ENCODE measurements at regions not wholly inside any gene's neighbourhood (a gene's known extent, or its start where the extent isn't known, plus 50 kb on each side); places are given as distances from the start of the nearest gene placed in this dataset.

DNA sequence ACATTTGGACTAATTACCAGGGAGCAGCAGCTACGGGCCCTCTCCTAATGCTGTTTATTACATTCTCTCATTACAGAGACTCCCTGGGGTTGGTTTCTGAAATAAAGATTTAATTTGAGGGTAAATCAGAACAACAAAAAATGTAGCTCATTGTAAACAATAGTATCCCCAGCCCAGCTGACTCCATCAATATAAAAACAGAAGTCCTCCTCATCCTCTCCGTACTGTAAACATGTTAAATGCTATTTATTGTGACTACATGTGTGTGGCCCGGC, 670.4 kb downstream of the TOX3 start:
- H3K4me3 ChIP-seq (ENCODE audit: low read depth, low read length), result no peak overlapping the region
- TF ChIP-seq CTCF (IDR thresholded peaks at IDR 0.05; ENCODE audit: insufficient read depth, low read length), result no peak
- DNase-seq (ENCODE audit: low read depth), result no peak

- TF ChIP-seq CTCF (IDR thresholded peaks at IDR 0.05; ENCODE audit: insufficient read depth, low read length), result no peak
- H3K4me3 ChIP-seq (ENCODE audit: low read depth, low read length), result no peak overlapping the region
- DNase-seq (ENCODE audit: low read depth), result no peak
Observed at GRCh38 chr16:51875834-51876600, 670.9 kb downstream of the TOX3 start.

DNA sequence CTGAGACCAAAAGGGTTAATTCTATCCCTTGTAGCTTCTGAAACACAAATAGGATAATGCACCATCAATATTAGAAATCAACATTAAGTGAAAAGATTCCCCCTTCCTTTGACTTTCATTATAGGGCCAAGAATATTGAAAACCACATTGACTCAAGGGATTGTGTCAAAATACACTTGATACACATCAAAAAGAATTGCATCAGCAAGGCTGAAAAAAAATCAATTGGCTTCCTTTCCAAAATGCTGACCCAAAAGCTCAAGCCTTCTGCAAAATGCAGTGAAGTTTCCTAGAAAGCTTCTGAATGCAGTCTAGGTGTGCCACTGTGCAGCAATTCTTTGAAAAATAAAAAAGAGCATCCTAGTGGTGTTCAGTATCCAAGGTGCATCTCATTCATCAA, 674.4 kb downstream of the TOX3 start:
- no peak overlapping the region for H3K4me3 ChIP-seq (ENCODE audit: low read depth, low read length)
- no peak for TF ChIP-seq CTCF (IDR thresholded peaks at IDR 0.05; ENCODE audit: insufficient read depth, low read length)
- peak; percentile 27 for DNase-seq (ENCODE audit: low read depth)

DNA sequence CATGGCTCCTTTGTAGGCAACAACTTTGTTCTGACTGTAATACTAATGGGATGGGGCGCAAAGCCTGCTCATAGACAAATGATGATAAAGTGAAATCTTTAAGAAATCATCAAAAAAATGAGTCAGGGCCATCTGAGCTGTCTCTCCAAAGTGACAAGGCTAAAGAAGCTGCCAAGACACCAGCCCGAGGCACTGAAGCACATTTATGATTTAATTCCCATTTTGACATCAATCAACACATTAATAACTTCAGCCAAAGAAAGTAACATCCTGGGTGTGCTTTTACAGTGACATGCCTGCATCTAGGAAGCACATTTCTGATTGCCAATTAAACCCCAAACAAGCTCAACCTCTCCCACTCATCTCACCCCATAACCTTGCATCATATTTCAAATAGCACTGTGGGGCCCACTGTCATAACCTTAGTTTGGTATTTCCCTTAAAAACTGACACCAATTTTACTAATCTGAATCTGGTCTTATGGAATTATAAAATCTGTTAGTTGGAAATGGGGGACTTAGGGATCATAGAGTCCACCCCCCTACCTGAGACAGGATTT, 676.6 kb downstream of the TOX3 start:
- no peak overlapping the region for H3K4me3 ChIP-seq (ENCODE audit: low read depth, low read length)
- TF ChIP-seq CTCF (IDR thresholded peaks at IDR 0.05; ENCODE audit: insufficient read depth, low read length), result no peak
- DNase-seq (ENCODE audit: low read depth), result no peak

GRCh38 chr16:51869176-51869575, 677.8 kb downstream of the TOX3 start:
- no peak overlapping the region for H3K4me3 ChIP-seq (ENCODE audit: low read depth, low read length)
- TF ChIP-seq CTCF (IDR thresholded peaks at IDR 0.05; ENCODE audit: insufficient read depth, low read length), result no peak
- no peak for DNase-seq (ENCODE audit: low read depth)

DNA sequence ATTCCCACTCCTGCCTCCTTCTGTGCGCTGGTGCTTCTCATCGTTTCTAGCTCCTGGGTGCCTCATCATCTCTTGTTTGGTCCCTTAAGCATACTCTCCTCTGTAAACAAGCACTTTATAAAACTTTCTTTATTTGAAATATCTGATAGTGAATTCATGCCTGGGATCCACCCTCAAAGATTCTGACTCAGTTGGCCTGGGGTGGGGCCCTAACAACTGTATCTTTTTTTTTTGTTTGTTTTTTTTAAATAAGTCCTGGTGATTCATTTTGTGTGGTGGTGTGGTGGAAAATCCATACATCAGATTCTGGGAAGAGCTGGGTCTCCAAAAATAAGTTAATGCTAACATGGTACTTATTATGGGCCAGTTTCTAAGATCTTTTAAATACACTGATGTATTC, 678.3 kb downstream of the TOX3 start:
- no peak for DNase-seq (ENCODE audit: low read depth)
- H3K4me3 ChIP-seq (ENCODE audit: low read depth, low read length), result no peak overlapping the region
- TF ChIP-seq CTCF (IDR thresholded peaks at IDR 0.05; ENCODE audit: insufficient read depth, low read length), result no peak

Measured in fibroblast of the aortic adventitia (primary cell).